ENCODE measurements at regions not wholly inside any gene's neighbourhood (a gene's known extent, or its start where the extent isn't known, plus 50 kb on each side); places are given as distances from the start of the nearest gene placed in this dataset.

DNA sequence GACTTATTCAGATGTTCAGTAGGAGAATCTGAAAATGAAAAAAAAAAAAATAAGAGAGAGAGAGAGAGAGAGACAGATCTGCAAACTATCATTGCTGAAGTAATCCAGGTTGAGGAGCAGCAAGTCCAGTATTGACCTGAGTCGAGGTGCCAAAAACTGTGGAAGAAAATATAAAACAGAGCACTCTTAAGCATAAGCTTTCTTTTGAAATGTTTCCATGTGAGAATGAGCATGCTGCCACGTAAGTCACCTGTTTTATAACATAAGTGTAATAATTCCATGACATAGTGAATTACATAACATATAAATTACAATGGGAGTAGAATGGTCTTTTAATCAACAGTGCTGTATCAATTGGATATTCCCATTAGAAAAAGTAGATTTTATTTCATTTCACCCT lies 218.2 kb downstream of the BCHE start:
- Histone ChIP-seq H3K9ac (ENCODE audit: insufficient read depth in 1 of 2, low read length in 2 of 2) (no peak overlapping the region), H3K27me3 (ENCODE audit: control insufficient read depth in 3 of 3, insufficient read depth in 3 of 3, low read length in 2 of 3) (no peaks in the 10 kb centered on the region), H3K36me3 (ENCODE audit: control insufficient read depth in 4 of 4, insufficient read depth in 4 of 4, low read length in 4 of 4) (no peaks in the 10 kb centered on the region), H3K9me3 (ENCODE audit: control insufficient read depth in 4 of 4, insufficient read depth in 3 of 4, low read length in 3 of 4) (peaks cover 0 to 3% (median 0%) of the 10 kb centered on the region in 4 donors), H3K4me1 (ENCODE audit: control insufficient read depth in 5 of 5, insufficient read depth in 5 of 5, low read length in 5 of 5) (no peaks in the 10 kb centered on the region), H3K4me3 (no peak overlapping the region), H3K27ac (ENCODE audit: low read depth in 1 of 2, low read length in 1 of 2) (no peak overlapping the region)
- ATAC-seq (ENCODE audit: insufficient read depth, low FRiP score) (no peak), DNase-seq (no peak)
- 59 to 83% methylated on average over 2 of the region's 2 CpGs for WGBS, 2 donors
- TF ChIP-seq, protein P1, sequence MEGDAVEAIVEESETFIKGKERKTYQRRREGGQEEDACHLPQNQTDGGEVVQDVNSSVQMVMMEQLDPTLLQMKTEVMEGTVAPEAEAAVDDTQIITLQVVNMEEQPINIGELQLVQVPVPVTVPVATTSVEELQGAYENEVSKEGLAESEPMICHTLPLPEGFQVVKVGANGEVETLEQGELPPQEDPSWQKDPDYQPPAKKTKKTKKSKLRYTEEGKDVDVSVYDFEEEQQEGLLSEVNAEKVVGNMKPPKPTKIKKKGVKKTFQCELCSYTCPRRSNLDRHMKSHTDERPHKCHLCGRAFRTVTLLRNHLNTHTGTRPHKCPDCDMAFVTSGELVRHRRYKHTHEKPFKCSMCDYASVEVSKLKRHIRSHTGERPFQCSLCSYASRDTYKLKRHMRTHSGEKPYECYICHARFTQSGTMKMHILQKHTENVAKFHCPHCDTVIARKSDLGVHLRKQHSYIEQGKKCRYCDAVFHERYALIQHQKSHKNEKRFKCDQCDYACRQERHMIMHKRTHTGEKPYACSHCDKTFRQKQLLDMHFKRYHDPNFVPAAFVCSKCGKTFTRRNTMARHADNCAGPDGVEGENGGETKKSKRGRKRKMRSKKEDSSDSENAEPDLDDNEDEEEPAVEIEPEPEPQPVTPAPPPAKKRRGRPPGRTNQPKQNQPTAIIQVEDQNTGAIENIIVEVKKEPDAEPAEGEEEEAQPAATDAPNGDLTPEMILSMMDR (IDR thresholded peaks at IDR 0.05; ENCODE audit: control extremely low read depth, extremely low read depth): no peak

DNA sequence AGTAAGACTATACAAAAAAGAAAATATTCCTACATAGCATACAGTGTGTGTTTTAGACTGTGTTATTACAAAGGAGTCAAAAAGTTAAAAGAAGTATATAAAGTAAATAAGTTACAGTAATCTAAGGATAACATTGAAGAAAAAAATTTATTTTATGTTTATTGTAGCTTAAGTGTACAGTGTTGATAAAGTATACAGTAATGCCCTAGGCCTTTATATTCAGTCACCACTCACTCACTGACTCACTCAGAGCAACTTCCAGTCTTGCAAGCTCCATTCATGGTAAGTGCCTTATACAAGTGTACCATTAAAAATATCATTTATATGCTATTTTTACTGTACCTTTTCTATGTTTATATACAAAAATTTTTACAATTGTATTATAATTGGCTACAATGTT lies 220.1 kb downstream of the BCHE start:
- ATAC-seq (ENCODE audit: insufficient read depth, low FRiP score): no peak

DNA sequence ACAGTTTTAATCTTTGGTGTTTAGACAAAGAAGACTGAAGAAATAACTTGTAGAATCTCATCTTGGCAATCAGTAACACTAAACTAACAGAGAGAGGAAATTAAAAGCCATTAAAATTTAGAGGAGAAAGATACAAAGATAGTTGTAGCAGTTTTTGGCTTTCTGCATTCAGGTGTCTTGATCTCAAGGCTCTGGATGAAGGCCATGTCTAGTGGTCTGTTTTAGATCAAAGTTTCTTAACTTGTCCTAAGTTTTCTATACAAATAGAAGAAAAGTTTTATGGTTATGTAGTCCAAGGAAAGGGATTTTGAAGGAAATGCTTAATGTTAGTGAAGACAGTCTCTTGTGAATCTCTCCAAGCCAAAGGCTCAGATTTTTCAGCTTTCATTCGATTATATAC lies 222.9 kb downstream of the BCHE start:
- Histone ChIP-seq H3K9me3 (ENCODE audit: control insufficient read depth in 4 of 4, insufficient read depth in 3 of 4, low read length in 3 of 4) (no peaks in the 10 kb centered on the region), H3K4me1 (ENCODE audit: control insufficient read depth in 5 of 5, insufficient read depth in 5 of 5, low read length in 5 of 5) (no peaks in the 10 kb centered on the region), H3K4me3 (no peak overlapping the region), H3K36me3 (ENCODE audit: control insufficient read depth in 4 of 4, insufficient read depth in 4 of 4, low read length in 4 of 4) (no peaks in the 10 kb centered on the region), H3K9ac (ENCODE audit: insufficient read depth in 1 of 2, low read length in 2 of 2) (no peak overlapping the region), H3K27ac (ENCODE audit: low read depth in 1 of 2, low read length in 1 of 2) (no peak overlapping the region), H3K27me3 (ENCODE audit: control insufficient read depth in 3 of 3, insufficient read depth in 3 of 3, low read length in 2 of 3) (no peaks in the 10 kb centered on the region)
- ATAC-seq (ENCODE audit: insufficient read depth, low FRiP score) (no peak), DNase-seq (no peak)
- TF ChIP-seq, protein P1 (IDR thresholded peaks at IDR 0.05; ENCODE audit: control extremely low read depth, extremely low read depth): no peak
- 78 to 84% methylated on average over 1 of the region's 1 CpG for WGBS, 2 donors

More for the DNA sequence above, 220.1 kb downstream of the BCHE start:
- Histone ChIP-seq H3K4me3 (no peak overlapping the region), H3K27ac (ENCODE audit: low read depth in 1 of 2, low read length in 1 of 2) (no peak overlapping the region), H3K36me3 (ENCODE audit: control insufficient read depth in 4 of 4, insufficient read depth in 4 of 4, low read length in 4 of 4) (no peaks in the 10 kb centered on the region), H3K4me1 (ENCODE audit: control insufficient read depth in 5 of 5, insufficient read depth in 5 of 5, low read length in 5 of 5) (no peaks in the 10 kb centered on the region), H3K27me3 (ENCODE audit: control insufficient read depth in 3 of 3, insufficient read depth in 3 of 3, low read length in 2 of 3) (no peaks in the 10 kb centered on the region), H3K9me3 (ENCODE audit: control insufficient read depth in 4 of 4, insufficient read depth in 3 of 4, low read length in 3 of 4) (peaks cover 0 to 1% (median 0%) of the 10 kb centered on the region in 4 donors), H3K9ac (ENCODE audit: insufficient read depth in 1 of 2, low read length in 2 of 2) (no peak overlapping the region)
- no peak for DNase-seq
- TF ChIP-seq, protein P1 (IDR thresholded peaks at IDR 0.05; ENCODE audit: control extremely low read depth, extremely low read depth): no peak

DNA sequence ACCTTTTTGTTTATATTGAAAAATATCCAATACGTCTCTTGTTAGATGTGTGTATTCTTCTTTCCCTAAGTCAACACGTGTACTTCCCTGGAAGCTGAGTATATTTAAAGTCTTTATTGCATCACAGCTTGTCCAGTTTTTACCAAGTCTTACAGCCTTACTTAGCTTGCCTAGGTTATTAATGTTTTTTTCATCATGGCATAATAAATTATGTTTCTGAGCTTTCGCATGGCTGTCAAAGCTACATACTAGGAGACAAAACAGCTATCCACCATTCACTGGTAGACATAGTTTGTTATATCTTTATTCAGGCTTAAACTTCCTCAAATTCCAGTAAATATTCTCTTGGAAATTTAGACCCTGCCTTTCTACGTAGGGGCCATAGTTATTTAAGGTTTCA lies 224.2 kb downstream of the BCHE start:
- 70 to 79% methylated on average over 4 of the region's 4 CpGs for WGBS, 2 donors
- DNase-seq (no peak), ATAC-seq (ENCODE audit: insufficient read depth, low FRiP score) (no peak)

More for the DNA sequence above, 224.2 kb downstream of the BCHE start:
- no peak overlapping the region for H3K9ac ChIP-seq (ENCODE audit: insufficient read depth in 1 of 2, low read length in 2 of 2)
- H3K36me3 ChIP-seq (ENCODE audit: control insufficient read depth in 4 of 4, insufficient read depth in 4 of 4, low read length in 4 of 4): no peaks in the 10 kb centered on the region
- H3K4me3 ChIP-seq: no peak overlapping the region
- no peaks in the 10 kb centered on the region for H3K27me3 ChIP-seq (ENCODE audit: control insufficient read depth in 3 of 3, insufficient read depth in 3 of 3, low read length in 2 of 3)
- no peaks in the 10 kb centered on the region for H3K4me1 ChIP-seq (ENCODE audit: control insufficient read depth in 5 of 5, insufficient read depth in 5 of 5, low read length in 5 of 5)
- TF ChIP-seq, protein P1 (IDR thresholded peaks at IDR 0.05; ENCODE audit: control extremely low read depth, extremely low read depth): no peak
- no peaks in the 10 kb centered on the region for H3K9me3 ChIP-seq (ENCODE audit: control insufficient read depth in 4 of 4, insufficient read depth in 3 of 4, low read length in 3 of 4)
- no peak overlapping the region for H3K27ac ChIP-seq (ENCODE audit: low read depth in 1 of 2, low read length in 1 of 2)
